HepG2 (cell line): ENCODE measurements at regions not wholly inside any gene's neighbourhood (a gene's known extent, or its start where the extent isn't known, plus 50 kb on each side); places are given as distances from the start of the nearest gene placed in this dataset.

ENCODE experiments used
- ATAC-seq: fragments of 200-7000 bp; cut with Tn5 transposase; 3 replicates; pipeline ENCODE4 v1.9.1; 2020; ENCODE audit warnings: mild to moderate bottlenecking, moderate library complexity
- BruUV-seq: library from RNA; stranded (reverse); fragments of 400-500 nt; replicated peaks from 2 replicates; lab custom pipeline; 2021; lab: Mats Ljungman, UMichigan
- CTCF ChIA-PET: fragments of 300-600 bp; formaldehyde crosslinking; extraction: SDS; loops from one replicate; lab custom pipeline; 2021; ENCODE audit warnings: low total read pairs, inconsistent platforms, low intra/inter-chr PET ratio; lab: Yijun Ruan, JAX
- POLR2A ChIA-PET: fragments of 350-600 bp; sonication (Branson Sonifier 250); formaldehyde crosslinking; loops from one replicate; lab custom pipeline; 2020; ENCODE audit warnings: antibody characterized with exemption, inconsistent platforms; lab: Yijun Ruan, JAX
- DNase-seq: peaks from one replicate; pipeline ENCODE4 v3.0.0-alpha.2; 2015; ENCODE audit warnings: low spot score
- FAIRE-seq: peaks from 3 replicates; lab custom pipeline; 2011; peaks lifted over from hg19 to GRCh38; lab: Jason Lieb, UNC
- H2AFZ ChIP-seq: one replicate; pipeline ENCODE4 v1.6.1; 2011; ENCODE audit warnings: low read length, inconsistent platforms
- H3K27ac ChIP-seq: fragments of 300-600 bp; 3 replicates; pipeline ENCODE4 v1.8.0; 2011; ENCODE audit warnings: mixed run types, mild to moderate bottlenecking, mixed read lengths, low read length, inconsistent platforms; ENCODE audit not compliant: insufficient read depth; ENCODE audit errors: extremely low read length
- H3K27me3 ChIP-seq, 2 experiments: fragments of 200-600 bp in 1 of 2; 2 replicates in 1 of 2; 3 replicates in 1 of 2; pipeline versions ENCODE4 v1.6.0 to v1.8.0; 2011; ENCODE audit warnings: low read length in 2 of 2, mild to moderate bottlenecking in 2 of 2, moderate library complexity in 2 of 2, inconsistent platforms in 1 of 2; ENCODE audit not compliant: insufficient read depth in 2 of 2, control insufficient read depth in 1 of 2
- H3K36me3 ChIP-seq, 2 experiments: fragments of 200-600 bp in 1 of 2; replicated peaks in 1 of 2; 2 replicates in 1 of 2; 3 replicates in 1 of 2; pipeline versions ENCODE4 v1.5.1 to v1.8.0; 2011; ENCODE audit warnings: low read length in 2 of 2, inconsistent platforms in 1 of 2; ENCODE audit not compliant: insufficient read depth in 2 of 2, control insufficient read depth in 1 of 2
- H3K4me1 ChIP-seq: 2 replicates; pipeline ENCODE4 v1.5.1; 2012; ENCODE audit warnings: low read length, inconsistent platforms; ENCODE audit not compliant: insufficient read depth
- H3K4me2 ChIP-seq: 2 replicates; pipeline ENCODE4 v1.6.0; 2011; ENCODE audit warnings: low read depth, low read length, inconsistent platforms
- H3K4me3 ChIP-seq, 3 experiments: fragments of 200-600 bp in 1 of 3; sonication (generic), shearing (Covaris generic) in 1 of 3; replicated peaks in 1 of 3; 2 replicates each; pipeline ENCODE4 v1.5.1; 2011 to 2016; ENCODE audit warnings: low read length in 3 of 3, inconsistent platforms in 2 of 3, low read depth in 2 of 3, mild to moderate bottlenecking in 2 of 3, control low read depth in 1 of 3, mixed read lengths in 1 of 3; ENCODE audit not compliant: insufficient read depth in 1 of 3
- H3K79me2 ChIP-seq: one replicate; pipeline ENCODE4 v1.6.1; 2011; ENCODE audit warnings: low read length, inconsistent platforms; ENCODE audit not compliant: insufficient read depth
- H3K9ac ChIP-seq: 2 replicates; pipeline ENCODE4 v1.6.0; 2011; ENCODE audit warnings: mild to moderate bottlenecking, low read depth, low read length, inconsistent platforms; ENCODE audit not compliant: insufficient read depth
- H3K9me3 ChIP-seq: 2 replicates; pipeline ENCODE4 v1.5.1; 2012; ENCODE audit warnings: mild to moderate bottlenecking, low read length
- H4K20me1 ChIP-seq: 2 replicates; pipeline ENCODE4 v1.6.0; 2011; ENCODE audit warnings: inconsistent platforms, mild to moderate bottlenecking, low read length, moderate library complexity; ENCODE audit not compliant: insufficient read depth
- ATF2 ChIP-seq: sonication (generic); formaldehyde crosslinking; IDR thresholded peaks from 2 replicates; pipeline ENCODE4 v1.4.0; 2020; ENCODE audit warnings: missing genetic modification reagents
- ATF5 ChIP-seq: sonication (generic); formaldehyde crosslinking; IDR thresholded peaks from 2 replicates; pipeline ENCODE4 v1.4.0; 2020; ENCODE audit warnings: mild to moderate bottlenecking, low read depth, missing genetic modification reagents
- GABPA ChIP-seq, 2 experiments: IDR thresholded peaks; 2 replicates each; pipeline ENCODE4 v1.6.1; 2011 to 2016; ENCODE audit warnings: low read depth in 2 of 2, low read length in 1 of 2, missing biosample characterization in 1 of 2, missing genetic modification characterization in 1 of 2
- GATAD2A ChIP-seq: IDR thresholded peaks from 2 replicates; pipeline ENCODE4 v1.6.1; 2016
- LCORL ChIP-seq, 2 experiments: fragments of 450-650 bp in 1 of 2; sonication (generic) in 1 of 2; formaldehyde crosslinking in 1 of 2; IDR thresholded peaks; 2 replicates each; pipeline versions ENCODE4 v1.5.0 to v1.6.1; 2017 to 2020; ENCODE audit warnings: antibody characterized with exemption in 1 of 2, missing genetic modification reagents in 1 of 2
- MYPOP ChIP-seq: sonication (generic); formaldehyde crosslinking; IDR thresholded peaks from 2 replicates; pipeline ENCODE4 v1.8.1; 2023; ENCODE audit warnings: mild to moderate bottlenecking, moderate library complexity, missing genetic modification reagents
- NR0B2 ChIP-seq: sonication (generic); formaldehyde crosslinking; IDR thresholded peaks from 2 replicates; pipeline ENCODE4 v1.4.0; 2020; ENCODE audit warnings: mild to moderate bottlenecking, missing genetic modification reagents
- SOX6 ChIP-seq, 2 experiments: fragments of 450-650 bp in 1 of 2; sonication (generic) in 1 of 2; formaldehyde crosslinking in 1 of 2; IDR thresholded peaks; 2 replicates each; pipeline versions ENCODE4 v1.4.0 to v1.6.1; 2017 to 2020; ENCODE audit warnings: antibody characterized with exemption in 1 of 2, mild to moderate bottlenecking in 1 of 2, missing genetic modification reagents in 1 of 2
- TBP ChIP-seq: sonication (generic); formaldehyde crosslinking; IDR thresholded peaks from 2 replicates; pipeline ENCODE4 v1.5.0; 2020; ENCODE audit warnings: missing genetic modification reagents
- ZFP1 ChIP-seq: IDR thresholded peaks from 2 replicates; pipeline ENCODE4 v1.6.1; 2016
- ZNF367 ChIP-seq: sonication (generic); formaldehyde crosslinking; IDR thresholded peaks from 2 replicates; pipeline ENCODE4 v1.4.0; 2020; ENCODE audit warnings: missing genetic modification reagents, borderline replicate concordance
- ZNF460 ChIP-seq: sonication (generic); formaldehyde crosslinking; IDR thresholded peaks from 2 replicates; pipeline ENCODE4 v1.5.1; 2020; ENCODE audit warnings: missing genetic modification reagents, mild to moderate bottlenecking, borderline replicate concordance
- ZNF512B ChIP-seq: sonication (generic); formaldehyde crosslinking; IDR thresholded peaks from 2 replicates; pipeline ENCODE4 v1.5.1; 2020; ENCODE audit warnings: missing genetic modification reagents, mild to moderate bottlenecking, borderline replicate concordance
- ZNF780A ChIP-seq: sonication (generic); formaldehyde crosslinking; IDR thresholded peaks from 2 replicates; pipeline ENCODE4 v1.8.0; 2022; ENCODE audit warnings: mild to moderate bottlenecking, missing genetic modification reagents, moderate library complexity
- WGBS: methylation state at CpG from one replicate; pipeline ENCODE4 v1.1.6; 2017; ENCODE audit warnings: low lambda C conversion rate; 5-methylcytosine and 5-hydroxymethylcytosine counted together
- in situ Hi-C: cut with HindIII; loops from 2 replicates; pipeline ENCODE4 v1.10.0; 2017; ENCODE audit warnings: low pct_unique_long_range_greater_than_20kb; ENCODE audit not compliant: extremely low pct_ligation_motif_present
- intact Hi-C: fragments of 100-400 bp; cut with micrococcal nuclease; formaldehyde crosslinking; loops from one replicate; pipeline ENCODE4 v1.10.0; 2022; ENCODE audit not compliant: unreplicated experiment

- FAIRE-seq, result no peak
- no peaks in the 10 kb centered on the region for H3K79me2 ChIP-seq
- ATAC-seq, result no peak
- no peak overlapping the region for H3K4me2 ChIP-seq
- POLR2A ChIA-PET, result no interaction called here
- in situ Hi-C loops (no loop called here), intact Hi-C loops (no loop called here)
- H3K4me1 ChIP-seq, result peaks cover 5% of the 10 kb centered on the region; the same call in 1 of the 2 replicates
- 0 out of 5 replicates have a peak, but pooled peaks cover 0 to 4% of the 10 kb centered on the region in 2 experiments for H3K27me3 ChIP-seq
- no peak overlapping the region for H3K4me3 ChIP-seq
- no peak overlapping the region for H2AFZ ChIP-seq
- DNase-seq, result no peak
- no peaks in the 10 kb centered on the region for H3K9me3 ChIP-seq
- TF ChIP-seq NR0B2 (CRISPR knock-in tag) (no peak), ZNF367 (CRISPR knock-in tag) (no peak), GABPA (IDR thresholded peaks at IDR 0.05; ENCODE audit: low read depth, low read length) (no peak), GABPA (CRISPR knock-in tag; IDR thresholded peaks at IDR 0.05; ENCODE audit: low read depth) (no peak), ATF5 (CRISPR knock-in tag) (no peak), GATAD2A (CRISPR knock-in tag) (no peak), ATF2 (CRISPR knock-in tag) (no peak), MYPOP (CRISPR knock-in tag) (no peak), ZNF460 (CRISPR knock-in tag) (no peak), SOX6 (IDR thresholded peaks at IDR 0.05) (no peak), SOX6 (CRISPR knock-in tag; IDR thresholded peaks at IDR 0.05) (no peak), TBP (no peak), LCORL (IDR thresholded peaks at IDR 0.05) (no peak), LCORL (CRISPR knock-in tag; IDR thresholded peaks at IDR 0.05) (no peak), ZNF512B (no peak), ZNF780A (CRISPR knock-in tag) (no peak), ZFP1 (no peak)
- TF ChIP-seq, all 625 proteins: peak for 0
- 51% methylated on average over 2 of the region's 2 CpGs for WGBS
- no TSS peak for BruUV-seq
- Histone ChIP-seq H4K20me1 (no peaks in the 10 kb centered on the region), H3K27ac (no peak overlapping the region), H3K36me3 (no peaks in the 10 kb centered on the region), H3K9ac (no peak overlapping the region)
- CTCF ChIA-PET, result no interaction called here
Measured at GRCh38 chr5:108638021-108638420, 109.7 kb upstream of the FER start.
